Right kidney (tissue), 1 donor: ENCODE measurements at regions not wholly inside any gene's neighbourhood (a gene's known extent, or its start where the extent isn't known, plus 50 kb on each side); places are given as distances from the start of the nearest gene placed in this dataset.
A peak's percentile ranks its signal among the peaks of the same experiment; 100 is the strongest.

ENCODE experiments used
- DNase-seq: peaks from one replicate; pipeline ENCODE4 v3.0.0-alpha.2; 2016

- no peak for DNase-seq
These were observed 50.5 kb upstream of the LGALSL start for GRCh38 chr2:64403426-64403825.

- peak; percentile 75 for DNase-seq
These were observed 49.8 kb upstream of the LGALSL start for GRCh38 chr2:64404002-64404731.
